ENCODE measurements at regions not wholly inside any gene's neighbourhood (a gene's known extent, or its start where the extent isn't known, plus 50 kb on each side); places are given as distances from the start of the nearest gene placed in this dataset.

DNA sequence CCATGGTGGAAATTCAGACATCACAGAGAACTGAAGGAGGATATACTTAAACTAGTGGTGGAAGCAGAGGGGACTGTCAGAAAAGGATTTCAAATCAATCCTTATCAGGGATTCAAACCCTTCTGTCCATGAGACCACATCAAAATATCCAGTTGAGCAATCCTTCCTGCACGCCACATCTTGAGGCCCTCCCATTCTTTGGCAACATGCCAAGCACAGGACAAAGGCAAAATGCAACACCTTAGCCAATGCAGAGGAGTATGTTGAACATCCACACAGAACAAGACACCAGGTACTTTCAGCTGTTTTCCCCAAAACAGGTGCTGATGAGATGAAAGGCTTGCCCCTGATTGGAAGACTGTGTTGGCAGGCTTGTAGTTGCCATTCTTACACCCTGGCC, 81.8 kb upstream of the PLXNA2 start (continued):
- TF ChIP-seq ZNF426 (tag by site-specific recombination; IDR thresholded peaks at IDR 0.05): no peak
- TF ChIP-seq, protein P1, sequence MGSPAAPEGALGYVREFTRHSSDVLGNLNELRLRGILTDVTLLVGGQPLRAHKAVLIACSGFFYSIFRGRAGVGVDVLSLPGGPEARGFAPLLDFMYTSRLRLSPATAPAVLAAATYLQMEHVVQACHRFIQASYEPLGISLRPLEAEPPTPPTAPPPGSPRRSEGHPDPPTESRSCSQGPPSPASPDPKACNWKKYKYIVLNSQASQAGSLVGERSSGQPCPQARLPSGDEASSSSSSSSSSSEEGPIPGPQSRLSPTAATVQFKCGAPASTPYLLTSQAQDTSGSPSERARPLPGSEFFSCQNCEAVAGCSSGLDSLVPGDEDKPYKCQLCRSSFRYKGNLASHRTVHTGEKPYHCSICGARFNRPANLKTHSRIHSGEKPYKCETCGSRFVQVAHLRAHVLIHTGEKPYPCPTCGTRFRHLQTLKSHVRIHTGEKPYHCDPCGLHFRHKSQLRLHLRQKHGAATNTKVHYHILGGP (tag by site-specific recombination; IDR thresholded peaks at IDR 0.05): 0 out of 2 replicates have a peak, but pooled peaks have one; percentile 32
- no peak for TF ChIP-seq ZNF560 (tag by site-specific recombination; IDR thresholded peaks at IDR 0.05; ENCODE audit: borderline replicate concordance)

DNA sequence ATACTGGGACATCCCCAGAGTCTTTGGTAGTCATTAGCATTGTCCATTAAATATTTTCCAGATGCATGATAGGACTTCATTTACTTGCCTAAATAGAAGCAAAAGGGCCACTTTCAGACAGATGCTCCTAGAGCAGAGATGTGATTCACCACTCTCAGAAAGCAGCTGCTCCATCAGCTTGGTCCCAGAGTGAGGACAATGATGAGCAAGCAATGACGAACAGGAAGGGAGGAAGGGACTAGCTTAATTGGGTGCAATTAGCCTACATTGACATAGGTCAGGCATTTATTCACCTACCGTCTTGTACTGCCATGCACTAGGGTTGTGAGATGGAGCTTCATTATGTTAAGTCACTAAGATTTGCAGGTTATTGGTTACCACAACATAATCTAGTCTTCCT, 85.1 kb upstream of the PLXNA2 start:
- H3K27ac ChIP-seq (ENCODE audit: extremely low read depth, low read depth, low read length): no peak overlapping the region
- ChIA-PET POLR2A (no interaction called here), CTCF (no interaction called here)
- no peak for TF ChIP-seq SALL2 (tag by site-specific recombination; IDR thresholded peaks at IDR 0.05; ENCODE audit: borderline replicate concordance)
- TF ChIP-seq ZNF830 (tag by site-specific recombination; IDR thresholded peaks at IDR 0.05; ENCODE audit: low read depth): no peak
- no peak for TF ChIP-seq ZNF248 (tag by site-specific recombination; IDR thresholded peaks at IDR 0.05)
- no peak for TF ChIP-seq ZNF510 (tag by site-specific recombination; IDR thresholded peaks at IDR 0.05; ENCODE audit: insufficient replicate concordance)
- no peak for TF ChIP-seq ZNF133 (tag by site-specific recombination; IDR thresholded peaks at IDR 0.05)
- TF ChIP-seq, protein P2, sequence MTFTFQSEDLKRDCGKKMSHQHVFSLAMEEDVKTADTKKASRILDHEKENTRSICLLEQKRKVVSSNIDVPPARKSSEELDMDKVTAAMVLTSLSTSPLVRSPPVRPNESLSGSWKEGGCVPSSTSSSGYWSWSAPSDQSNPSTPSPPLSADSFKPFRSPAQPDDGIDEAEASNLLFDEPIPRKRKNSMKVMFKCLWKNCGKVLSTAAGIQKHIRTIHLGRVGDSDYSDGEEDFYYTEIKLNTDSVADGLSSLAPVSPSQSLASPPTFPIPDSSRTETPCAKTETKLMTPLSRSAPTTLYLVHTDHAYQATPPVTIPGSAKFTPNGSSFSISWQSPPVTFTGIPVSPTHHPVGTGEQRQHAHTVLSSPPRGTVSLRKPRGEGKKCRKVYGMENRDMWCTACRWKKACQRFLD (tag by site-specific recombination; IDR thresholded peaks at IDR 0.05): no peak
- no peak for TF ChIP-seq ZSCAN16 (tag by site-specific recombination; IDR thresholded peaks at IDR 0.05)
- TF ChIP-seq SCRT1 (tag by site-specific recombination; IDR thresholded peaks at IDR 0.05; ENCODE audit: borderline replicate concordance): no peak
- no peak for TF ChIP-seq FEZF1 (tag by site-specific recombination; IDR thresholded peaks at IDR 0.05)
- TF ChIP-seq TRIM28 (IDR thresholded peaks at IDR 0.05; ENCODE audit: borderline replicate concordance, low read length): no peak
- TF ChIP-seq ZBTB1 (tag by site-specific recombination; IDR thresholded peaks at IDR 0.05): no peak
- no peak for TF ChIP-seq BCL11B (tag by site-specific recombination; IDR thresholded peaks at IDR 0.05; ENCODE audit: low read depth)
- no peak for TF ChIP-seq ZBTB8A (tag by site-specific recombination; IDR thresholded peaks at IDR 0.05)
- TF ChIP-seq, protein P3, sequence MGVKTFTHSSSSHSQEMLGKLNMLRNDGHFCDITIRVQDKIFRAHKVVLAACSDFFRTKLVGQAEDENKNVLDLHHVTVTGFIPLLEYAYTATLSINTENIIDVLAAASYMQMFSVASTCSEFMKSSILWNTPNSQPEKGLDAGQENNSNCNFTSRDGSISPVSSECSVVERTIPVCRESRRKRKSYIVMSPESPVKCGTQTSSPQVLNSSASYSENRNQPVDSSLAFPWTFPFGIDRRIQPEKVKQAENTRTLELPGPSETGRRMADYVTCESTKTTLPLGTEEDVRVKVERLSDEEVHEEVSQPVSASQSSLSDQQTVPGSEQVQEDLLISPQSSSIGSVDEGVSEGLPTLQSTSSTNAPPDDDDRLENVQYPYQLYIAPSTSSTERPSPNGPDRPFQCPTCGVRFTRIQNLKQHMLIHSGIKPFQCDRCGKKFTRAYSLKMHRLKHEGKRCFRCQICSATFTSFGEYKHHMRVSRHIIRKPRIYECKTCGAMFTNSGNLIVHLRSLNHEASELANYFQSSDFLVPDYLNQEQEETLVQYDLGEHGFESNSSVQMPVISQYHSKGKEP (tag by site-specific recombination; IDR thresholded peaks at IDR 0.05): no peak
- TF ChIP-seq ZIC2 (tag by site-specific recombination; IDR thresholded peaks at IDR 0.05): no peak
- H3K36me3 ChIP-seq (ENCODE audit: control insufficient read depth in 2 of 2, insufficient read depth in 1 of 2, low read length in 2 of 2): no peaks in the 10 kb centered on the region
- no peaks in the 10 kb centered on the region for H3K9me3 ChIP-seq (ENCODE audit: control insufficient read depth, insufficient read depth, low read depth, low read length)
- H3K4me3 ChIP-seq (ENCODE audit: low read depth, low read length): no peak overlapping the region
- no peaks in the 10 kb centered on the region; the same call in 1 of the 2 replicates for H3K4me1 ChIP-seq (ENCODE audit: control insufficient read depth, insufficient read depth, low read length)

DNA sequence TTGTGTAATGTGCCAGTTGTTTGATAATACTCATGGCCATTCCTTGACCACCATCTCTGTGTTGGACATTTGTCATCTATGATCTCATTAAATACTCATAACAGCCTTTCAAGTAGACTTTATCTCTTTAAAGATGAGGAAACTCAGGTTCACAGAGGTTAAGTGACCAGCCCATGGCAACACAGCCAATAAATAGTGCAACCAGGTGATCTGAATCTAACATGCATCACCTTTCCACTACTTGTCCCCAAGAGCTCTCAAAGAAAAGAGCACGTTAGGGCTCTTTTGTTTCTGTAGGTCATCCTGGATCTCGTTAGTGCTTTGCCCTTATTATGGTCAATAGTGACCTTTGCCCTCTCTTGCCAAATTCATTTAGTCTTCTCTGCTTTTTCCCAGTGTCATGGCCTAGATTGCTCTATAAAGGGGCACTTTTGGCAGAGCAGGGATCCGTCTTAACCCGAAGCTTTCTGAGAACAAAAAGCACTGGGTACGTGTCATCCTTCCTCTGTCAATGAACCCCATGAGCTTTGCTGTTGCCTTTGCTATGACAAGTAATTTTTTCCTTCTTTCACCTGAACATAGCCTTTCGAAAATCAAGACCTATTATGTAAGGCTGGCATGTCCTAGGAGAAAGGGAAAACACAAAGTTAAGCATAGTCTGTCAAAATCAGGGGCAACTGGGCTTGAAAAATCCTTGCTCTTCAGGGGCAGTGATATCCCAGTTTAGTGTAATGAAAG, 88.0 kb upstream of the PLXNA2 start:
- ChIA-PET POLR2A (interaction anchor here (0.6 kb wide), 1 partner anchor 306 kb away, joined by 3 read pairs; no protein-coding TSS in a partner anchor), CTCF (interaction anchor here (0.7 kb wide), 2 partner anchors 445 to 876 kb away, joined by 3 read pairs; no protein-coding TSS in a partner anchor)
- Histone ChIP-seq H3K4me3 (ENCODE audit: low read depth, low read length) (no peak overlapping the region), H3K36me3 (ENCODE audit: control insufficient read depth in 2 of 2, insufficient read depth in 1 of 2, low read length in 2 of 2) (no peaks in the 10 kb centered on the region), H3K27ac (ENCODE audit: extremely low read depth, low read depth, low read length) (no peak overlapping the region), H3K9me3 (ENCODE audit: control insufficient read depth, insufficient read depth, low read depth, low read length) (no peaks in the 10 kb centered on the region), H3K4me1 (ENCODE audit: control insufficient read depth, insufficient read depth, low read length) (no peaks in the 10 kb centered on the region)
- TF ChIP-seq TRIM28 (IDR thresholded peaks at IDR 0.05; ENCODE audit: borderline replicate concordance, low read length) (no peak), REPIN1 (tag by site-specific recombination; IDR thresholded peaks at IDR 0.05; ENCODE audit: low read depth) (no peak), ZNF311 (tag by site-specific recombination; IDR thresholded peaks at IDR 0.05; ENCODE audit: borderline replicate concordance) (no peak), ZNF658 (tag by site-specific recombination; IDR thresholded peaks at IDR 0.05) (no peak), ZNF433 (tag by site-specific recombination; IDR thresholded peaks at IDR 0.05; ENCODE audit: low read depth) (no peak), ZNF777 (tag by site-specific recombination; IDR thresholded peaks at IDR 0.05; ENCODE audit: borderline replicate concordance) (no peak)
- TF ChIP-seq, protein P4, sequence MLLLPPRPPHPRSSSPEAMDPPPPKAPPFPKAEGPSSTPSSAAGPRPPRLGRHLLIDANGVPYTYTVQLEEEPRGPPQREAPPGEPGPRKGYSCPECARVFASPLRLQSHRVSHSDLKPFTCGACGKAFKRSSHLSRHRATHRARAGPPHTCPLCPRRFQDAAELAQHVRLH (tag by site-specific recombination; IDR thresholded peaks at IDR 0.05): no peak
- TF ChIP-seq, protein P5, sequence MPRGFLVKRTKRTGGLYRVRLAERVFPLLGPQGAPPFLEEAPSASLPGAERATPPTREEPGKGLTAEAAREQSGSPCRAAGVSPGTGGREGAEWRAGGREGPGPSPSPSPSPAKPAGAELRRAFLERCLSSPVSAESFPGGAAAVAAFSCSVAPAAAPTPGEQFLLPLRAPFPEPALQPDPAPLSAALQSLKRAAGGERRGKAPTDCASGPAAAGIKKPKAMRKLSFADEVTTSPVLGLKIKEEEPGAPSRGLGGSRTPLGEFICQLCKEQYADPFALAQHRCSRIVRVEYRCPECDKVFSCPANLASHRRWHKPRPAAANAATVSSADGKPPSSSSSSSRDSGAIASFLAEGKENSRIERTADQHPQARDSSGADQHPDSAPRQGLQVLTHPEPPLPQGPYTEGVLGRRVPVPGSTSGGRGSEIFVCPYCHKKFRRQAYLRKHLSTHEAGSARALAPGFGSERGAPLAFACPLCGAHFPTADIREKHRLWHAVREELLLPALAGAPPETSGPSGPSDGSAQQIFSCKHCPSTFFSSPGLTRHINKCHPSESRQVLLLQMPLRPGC (tag by site-specific recombination; IDR thresholded peaks at IDR 0.05): no peak
- TF ChIP-seq, protein P6, sequence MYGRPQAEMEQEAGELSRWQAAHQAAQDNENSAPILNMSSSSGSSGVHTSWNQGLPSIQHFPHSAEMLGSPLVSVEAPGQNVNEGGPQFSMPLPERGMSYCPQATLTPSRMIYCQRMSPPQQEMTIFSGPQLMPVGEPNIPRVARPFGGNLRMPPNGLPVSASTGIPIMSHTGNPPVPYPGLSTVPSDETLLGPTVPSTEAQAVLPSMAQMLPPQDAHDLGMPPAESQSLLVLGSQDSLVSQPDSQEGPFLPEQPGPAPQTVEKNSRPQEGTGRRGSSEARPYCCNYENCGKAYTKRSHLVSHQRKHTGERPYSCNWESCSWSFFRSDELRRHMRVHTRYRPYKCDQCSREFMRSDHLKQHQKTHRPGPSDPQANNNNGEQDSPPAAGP (tag by site-specific recombination; IDR thresholded peaks at IDR 0.05): no peak
